DND-41 (cell line): ENCODE measurements at regions not wholly inside any gene's neighbourhood (a gene's known extent, or its start where the extent isn't known, plus 50 kb on each side); places are given as distances from the start of the nearest gene placed in this dataset.

Experiments used
- ATAC-seq: fragments of 200-7000 bp; cut with Tn5 transposase; 3 replicates; pipeline ENCODE4 v1.9.1; 2021; ENCODE audit warnings: low read depth; ENCODE audit not compliant: insufficient read depth
- DNase-seq: peaks from one replicate; pipeline ENCODE4 v3.0.0-alpha.2; 2020
- H2AFZ ChIP-seq: 2 replicates; pipeline ENCODE4 v1.6.0; 2012; ENCODE audit warnings: low read depth, low read length
- H3K27ac ChIP-seq: 2 replicates; pipeline ENCODE4 v1.5.1; 2012; ENCODE audit warnings: low read length, inconsistent platforms
- H3K27me3 ChIP-seq: fragments of 200-600 bp; sonication (generic); 2 replicates; pipeline ENCODE4 v1.6.0; 2012; ENCODE audit warnings: low read length, mild to moderate bottlenecking, inconsistent platforms; ENCODE audit not compliant: insufficient read depth, poor library complexity
- H3K36me3 ChIP-seq: 2 replicates; pipeline ENCODE4 v1.5.1; 2012; ENCODE audit warnings: low read length, inconsistent platforms; ENCODE audit not compliant: insufficient read depth
- H3K4me1 ChIP-seq: 2 replicates; pipeline ENCODE4 v1.5.1; 2012; ENCODE audit warnings: mild to moderate bottlenecking, low read length; ENCODE audit not compliant: insufficient read depth
- H3K4me2 ChIP-seq: 2 replicates; pipeline ENCODE4 v1.6.0; 2012; ENCODE audit warnings: mild to moderate bottlenecking, moderate library complexity, low read length, inconsistent platforms; ENCODE audit not compliant: insufficient read depth
- H3K4me3 ChIP-seq, 2 experiments: fragments of 200-600 bp in 1 of 2; shearing (Covaris generic) in 1 of 2; 2 replicates each; pipeline ENCODE4 v1.5.1; 2012 to 2016; ENCODE audit warnings: inconsistent platforms in 2 of 2, low read length in 2 of 2, mild to moderate bottlenecking in 2 of 2, low read depth in 1 of 2, moderate library complexity in 1 of 2
- H3K79me2 ChIP-seq: 2 replicates; pipeline ENCODE4 v1.6.0; 2012; ENCODE audit warnings: low read length, inconsistent platforms; ENCODE audit not compliant: insufficient read depth
- H3K9ac ChIP-seq: 2 replicates; pipeline ENCODE4 v1.6.0; 2012; ENCODE audit warnings: low read depth, mild to moderate bottlenecking, inconsistent platforms, low read length, moderate library complexity
- H3K9me3 ChIP-seq: 2 replicates; pipeline ENCODE4 v1.5.1; 2012; ENCODE audit warnings: low read length, moderate library complexity, mild to moderate bottlenecking, inconsistent platforms; ENCODE audit not compliant: insufficient read depth, severe bottlenecking
- H4K20me1 ChIP-seq: 2 replicates; pipeline ENCODE4 v1.6.0; 2012; ENCODE audit warnings: low read length; ENCODE audit not compliant: insufficient read depth
- CTCF ChIP-seq: IDR thresholded peaks from 2 replicates; pipeline ENCODE4 v1.5.1; 2012; ENCODE audit warnings: borderline replicate concordance, low read length, moderate library complexity, mild to moderate bottlenecking; ENCODE audit not compliant: poor library complexity, severe bottlenecking; ENCODE audit errors: extremely low read depth
- EZH2 ChIP-seq: IDR thresholded peaks from 3 replicates; pipeline ENCODE4 v1.6.1; 2012; ENCODE audit warnings: borderline replicate concordance, low read depth, mild to moderate bottlenecking, moderate library complexity, low read length, inconsistent platforms; ENCODE audit not compliant: severe bottlenecking

GRCh38 chr17:77407321-77408277, 266.8 kb downstream of the SEC14L1 start:
- ATAC-seq: no peak

DNA sequence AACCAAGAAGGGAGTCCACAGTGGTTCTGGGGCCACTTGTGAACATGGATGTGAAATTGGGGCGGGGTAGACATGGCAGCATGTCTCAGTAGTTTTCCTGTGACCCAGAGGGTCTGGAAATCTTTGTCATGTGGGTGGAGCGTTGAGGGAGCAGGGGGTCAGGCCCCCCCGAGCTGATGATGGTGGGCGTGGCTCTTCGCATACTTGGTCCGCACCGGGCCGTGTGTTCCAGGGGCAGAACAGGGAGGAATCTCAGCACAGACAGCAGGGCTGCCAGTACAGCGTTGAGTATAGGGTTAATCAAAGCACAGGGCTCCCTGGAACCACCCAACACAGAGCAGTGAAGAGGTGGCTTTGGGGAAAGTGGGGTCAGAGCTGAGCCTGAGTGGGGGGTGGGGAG, 267.5 kb downstream of the SEC14L1 start:
- no peak overlapping the region; the same call in 1 of the 2 replicates for H3K4me2 ChIP-seq
- DNase-seq (no peak), ATAC-seq (no peak)
- H3K4me3 ChIP-seq: no peak overlapping the region
- TF ChIP-seq CTCF (no peak), EZH2 (no peak)
- H3K9ac ChIP-seq: no peak overlapping the region; the same call in 1 of the 2 replicates
- H3K36me3 ChIP-seq: peaks cover 47% of the 10 kb centered on the region
- H3K4me1 ChIP-seq: peaks cover 73% of the 10 kb centered on the region
- no peaks in the 10 kb centered on the region for H3K27me3 ChIP-seq
- no peaks in the 10 kb centered on the region for H3K9me3 ChIP-seq
- H3K27ac ChIP-seq: peak overlapping the region; percentile 97
- peaks cover 93% of the 10 kb centered on the region for H3K79me2 ChIP-seq
- 0 out of 2 replicates have a peak, but pooled peaks cover 3% of the 10 kb centered on the region for H4K20me1 ChIP-seq
- H2AFZ ChIP-seq: no peak overlapping the region

More at GRCh38 chr17:77407321-77408277, 266.8 kb downstream of the SEC14L1 start:
- H3K9me3 ChIP-seq: no peaks in the 10 kb centered on the region
- no peak for DNase-seq
- no peak overlapping the region; the same call in 1 of the 2 replicates for H3K4me2 ChIP-seq
- H3K4me3 ChIP-seq: no peak overlapping the region
- H3K36me3 ChIP-seq: peaks cover 53% of the 10 kb centered on the region
- H3K27ac ChIP-seq: peak overlapping the region; percentile 97
- H2AFZ ChIP-seq: no peak overlapping the region
- 0 out of 2 replicates have a peak, but pooled peaks cover 3% of the 10 kb centered on the region for H4K20me1 ChIP-seq
- H3K27me3 ChIP-seq: no peaks in the 10 kb centered on the region
- TF ChIP-seq EZH2 (no peak), CTCF (no peak)
- H3K4me1 ChIP-seq: peaks cover 80% of the 10 kb centered on the region
- H3K79me2 ChIP-seq: peaks cover 93% of the 10 kb centered on the region
- peak overlapping the region; percentile 70 for H3K9ac ChIP-seq

GRCh38 chr17:77409282-77410161, 268.8 kb downstream of the SEC14L1 start:
- 0 out of 2 replicates have a peak overlapping the region, but pooled peaks have one; percentile 4 for H3K9ac ChIP-seq

More at GRCh38 chr17:77409282-77410161, 268.8 kb downstream of the SEC14L1 start:
- Histone ChIP-seq H3K9me3 (no peaks in the 10 kb centered on the region), H3K4me3 (no peak overlapping the region), H3K79me2 (peaks cover 91% of the 10 kb centered on the region), H3K27me3 (no peaks in the 10 kb centered on the region), H4K20me1 (0 out of 2 replicates have a peak, but pooled peaks cover 3% of the 10 kb centered on the region), H3K27ac (peak overlapping the region; percentile 68), H3K4me2 (no peak overlapping the region), H3K36me3 (peaks cover 43% of the 10 kb centered on the region; the same call in 1 of the 2 replicates), H3K4me1 (peaks cover 61% of the 10 kb centered on the region), H2AFZ (no peak overlapping the region)
- no peak for TF ChIP-seq CTCF
- no peak for TF ChIP-seq EZH2
- ATAC-seq: peak; percentile 31; the same call in 1 of the 3 replicates
- DNase-seq: peak; percentile 60
